ENCODE measurements at regions not wholly inside any gene's neighbourhood (a gene's known extent, or its start where the extent isn't known, plus 50 kb on each side); places are given as distances from the start of the nearest gene placed in this dataset.

DNA sequence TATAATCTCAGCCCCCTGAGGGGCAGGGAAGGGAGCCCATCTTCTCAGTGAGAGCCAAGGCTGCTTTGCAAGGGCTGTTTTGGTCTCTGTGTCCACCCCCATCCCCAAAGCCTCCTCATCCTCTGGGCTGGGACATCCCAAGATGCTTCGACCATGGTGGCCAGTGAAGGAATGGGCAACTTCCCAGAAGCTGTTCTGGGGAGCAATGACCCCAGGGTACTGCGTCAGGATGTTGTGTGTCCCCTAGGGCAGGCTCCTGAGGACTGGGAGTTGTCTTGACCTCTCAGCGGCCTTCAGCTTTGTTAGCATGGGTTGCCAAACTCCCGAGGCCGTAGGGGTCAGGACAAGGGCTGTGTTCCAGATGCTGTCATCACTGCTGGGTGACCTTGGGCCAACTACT is 238.4 kb upstream of the POU3F1 start:
- TF ChIP-seq, protein P1, sequence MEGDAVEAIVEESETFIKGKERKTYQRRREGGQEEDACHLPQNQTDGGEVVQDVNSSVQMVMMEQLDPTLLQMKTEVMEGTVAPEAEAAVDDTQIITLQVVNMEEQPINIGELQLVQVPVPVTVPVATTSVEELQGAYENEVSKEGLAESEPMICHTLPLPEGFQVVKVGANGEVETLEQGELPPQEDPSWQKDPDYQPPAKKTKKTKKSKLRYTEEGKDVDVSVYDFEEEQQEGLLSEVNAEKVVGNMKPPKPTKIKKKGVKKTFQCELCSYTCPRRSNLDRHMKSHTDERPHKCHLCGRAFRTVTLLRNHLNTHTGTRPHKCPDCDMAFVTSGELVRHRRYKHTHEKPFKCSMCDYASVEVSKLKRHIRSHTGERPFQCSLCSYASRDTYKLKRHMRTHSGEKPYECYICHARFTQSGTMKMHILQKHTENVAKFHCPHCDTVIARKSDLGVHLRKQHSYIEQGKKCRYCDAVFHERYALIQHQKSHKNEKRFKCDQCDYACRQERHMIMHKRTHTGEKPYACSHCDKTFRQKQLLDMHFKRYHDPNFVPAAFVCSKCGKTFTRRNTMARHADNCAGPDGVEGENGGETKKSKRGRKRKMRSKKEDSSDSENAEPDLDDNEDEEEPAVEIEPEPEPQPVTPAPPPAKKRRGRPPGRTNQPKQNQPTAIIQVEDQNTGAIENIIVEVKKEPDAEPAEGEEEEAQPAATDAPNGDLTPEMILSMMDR (conservative IDR thresholded peaks at IDR 0.05): no peak
- no peak for TF ChIP-seq ZFX (IDR thresholded peaks at IDR 0.05)
